Panc1 (cell line): ENCODE measurements at regions not wholly inside any gene's neighbourhood (a gene's known extent, or its start where the extent isn't known, plus 50 kb on each side); places are given as distances from the start of the nearest gene placed in this dataset.

Experiments
- ATAC-seq: fragments of 200-7000 bp; cut with Tn5 transposase; 2 replicates; pipeline ENCODE4 v1.9.1; 2020; ENCODE audit warnings: mild to moderate bottlenecking, moderate library complexity
- BruUV-seq: library from RNA; stranded (reverse); fragments of 400-500 nt; replicated peaks from 2 replicates; lab custom pipeline; 2021; lab: Mats Ljungman, UMichigan
- CTCF ChIA-PET: fragments of 300-600 bp; sonication (Branson Sonifier 250); formaldehyde crosslinking; loops from one replicate; lab custom pipeline; 2022; ENCODE audit warnings: antibody characterized with exemption; lab: Charles Lee
- POLR2A ChIA-PET: fragments of 300-600 bp; sonication (Branson Sonifier 250); formaldehyde crosslinking; loops from one replicate; lab custom pipeline; 2022; ENCODE audit warnings: antibody characterized with exemption; lab: Charles Lee
- DNase-seq: peaks from one replicate; pipeline ENCODE4 v3.0.0-alpha.2; 2010; ENCODE audit warnings: low read depth, low spot score
- H3K27ac ChIP-seq: 2 replicates; pipeline ENCODE4 v1.5.1; 2011; ENCODE audit warnings: mild to moderate bottlenecking, low read length, inconsistent platforms
- H3K27me3 ChIP-seq: fragments of 200-500 bp; sonication (Bioruptor generic); 2 replicates; pipeline ENCODE4 v1.6.0; 2014; ENCODE audit warnings: low read length, inconsistent platforms; ENCODE audit not compliant: control insufficient read depth, insufficient read depth
- H3K36me3 ChIP-seq: fragments of 200-500 bp; sonication (Bioruptor generic); 2 replicates; pipeline ENCODE4 v1.5.1; 2014; ENCODE audit warnings: inconsistent platforms, mild to moderate bottlenecking, low read length, moderate library complexity; ENCODE audit not compliant: control insufficient read depth, insufficient read depth
- H3K4me1 ChIP-seq: 2 replicates; pipeline ENCODE4 v1.5.1; 2011; ENCODE audit warnings: inconsistent platforms, mild to moderate bottlenecking, low read length, moderate library complexity; ENCODE audit not compliant: control insufficient read depth, insufficient read depth
- H3K4me3 ChIP-seq, 2 experiments: 2 replicates each; pipeline ENCODE4 v1.5.1; 2011 to 2012; ENCODE audit warnings: low read depth in 2 of 2, low read length in 2 of 2, mild to moderate bottlenecking in 2 of 2, inconsistent platforms in 1 of 2, moderate library complexity in 1 of 2
- H3K9me3 ChIP-seq: fragments of 200-500 bp; sonication (Bioruptor generic); 2 replicates; pipeline ENCODE4 v1.5.1; 2014; ENCODE audit warnings: low read depth, mild to moderate bottlenecking, inconsistent platforms, low read length, moderate library complexity; ENCODE audit not compliant: control insufficient read depth, insufficient read depth
- POLR2AphosphoS5 ChIP-seq: IDR thresholded peaks from 2 replicates; pipeline ENCODE4 v1.6.1; 2012; ENCODE audit warnings: mild to moderate bottlenecking, low read depth, low read length, moderate library complexity
- REST ChIP-seq, 2 experiments: IDR thresholded peaks; 2 replicates each; pipeline ENCODE4 v1.6.1; 2011 to 2012; ENCODE audit warnings: low read depth in 2 of 2, control low read depth in 1 of 2, low read length in 1 of 2, mild to moderate bottlenecking in 1 of 2, moderate library complexity in 1 of 2; ENCODE audit not compliant: insufficient read depth in 1 of 2
- SIN3A ChIP-seq: IDR thresholded peaks from 2 replicates; pipeline ENCODE4 v1.6.1; 2012; ENCODE audit warnings: low read depth, mild to moderate bottlenecking, low read length, moderate library complexity, borderline replicate concordance; ENCODE audit not compliant: insufficient read depth
- TCF7L2 ChIP-seq: IDR thresholded peaks from 2 replicates; pipeline ENCODE4 v1.6.1; 2011; ENCODE audit warnings: mild to moderate bottlenecking, low read depth, low read length, inconsistent platforms
- in situ Hi-C: cut with HindIII; loops from 2 replicates; pipeline ENCODE4 v1.10.0; 2016; ENCODE audit warnings: low sequenced_read_pairs, low pct_unique_long_range_greater_than_20kb
- intact Hi-C: fragments of 100-400 bp; cut with micrococcal nuclease; formaldehyde crosslinking; loops from one replicate; pipeline ENCODE4 v1.10.0; 2022; ENCODE audit not compliant: unreplicated experiment
- TF ChIP-seq, protein P1 (sequence below): fragments of 450-650 bp; IDR thresholded peaks from 2 replicates; pipeline ENCODE4 v1.5.1; 2017; ENCODE audit warnings: mild to moderate bottlenecking

DNA sequence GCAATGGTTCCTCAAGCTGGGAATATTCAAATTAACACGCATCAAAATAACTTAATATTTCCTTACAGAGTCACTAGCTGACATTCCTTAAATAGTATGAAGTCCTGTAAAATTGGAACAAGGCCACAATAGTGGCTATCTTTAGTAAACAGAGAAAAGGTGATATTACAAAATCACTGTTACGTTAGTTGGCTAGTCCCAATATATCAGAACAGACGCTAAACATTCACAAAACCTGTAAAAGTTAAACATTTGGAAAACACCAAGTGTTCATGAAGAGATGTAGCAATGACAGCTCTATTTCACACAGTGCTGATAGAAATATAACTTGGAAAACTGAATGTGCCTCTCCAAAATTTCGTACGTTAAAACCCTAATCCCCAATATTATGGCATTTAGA lies 61.0 kb upstream of the FAM47C start:
- no peak for TF ChIP-seq SIN3A
- no peak for TF ChIP-seq POLR2AphosphoS5
- TF ChIP-seq REST (IDR thresholded peaks at IDR 0.05; ENCODE audit: insufficient read depth in 1 of 2, low read depth in 2 of 2, low read length in 1 of 2): no peak
- TF ChIP-seq TCF7L2: no peak
- TF ChIP-seq, protein P1, sequence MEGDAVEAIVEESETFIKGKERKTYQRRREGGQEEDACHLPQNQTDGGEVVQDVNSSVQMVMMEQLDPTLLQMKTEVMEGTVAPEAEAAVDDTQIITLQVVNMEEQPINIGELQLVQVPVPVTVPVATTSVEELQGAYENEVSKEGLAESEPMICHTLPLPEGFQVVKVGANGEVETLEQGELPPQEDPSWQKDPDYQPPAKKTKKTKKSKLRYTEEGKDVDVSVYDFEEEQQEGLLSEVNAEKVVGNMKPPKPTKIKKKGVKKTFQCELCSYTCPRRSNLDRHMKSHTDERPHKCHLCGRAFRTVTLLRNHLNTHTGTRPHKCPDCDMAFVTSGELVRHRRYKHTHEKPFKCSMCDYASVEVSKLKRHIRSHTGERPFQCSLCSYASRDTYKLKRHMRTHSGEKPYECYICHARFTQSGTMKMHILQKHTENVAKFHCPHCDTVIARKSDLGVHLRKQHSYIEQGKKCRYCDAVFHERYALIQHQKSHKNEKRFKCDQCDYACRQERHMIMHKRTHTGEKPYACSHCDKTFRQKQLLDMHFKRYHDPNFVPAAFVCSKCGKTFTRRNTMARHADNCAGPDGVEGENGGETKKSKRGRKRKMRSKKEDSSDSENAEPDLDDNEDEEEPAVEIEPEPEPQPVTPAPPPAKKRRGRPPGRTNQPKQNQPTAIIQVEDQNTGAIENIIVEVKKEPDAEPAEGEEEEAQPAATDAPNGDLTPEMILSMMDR: no peak
- no peak for ATAC-seq
- Histone ChIP-seq H3K27me3 (no peaks in the 10 kb centered on the region), H3K4me3 (no peak overlapping the region), H3K36me3 (no peaks in the 10 kb centered on the region), H3K9me3 (no peaks in the 10 kb centered on the region), H3K27ac (no peak overlapping the region), H3K4me1 (no peaks in the 10 kb centered on the region)
- CTCF ChIA-PET: no interaction called here
- BruUV-seq: no TSS peak
- no peak for DNase-seq
- intact Hi-C loops: no loop called here
- POLR2A ChIA-PET: no interaction called here
- in situ Hi-C loops: no loop called here

- no TSS peak for BruUV-seq
- no peak overlapping the region for H3K27ac ChIP-seq
- CTCF ChIA-PET: no interaction called here
- no peaks in the 10 kb centered on the region for H3K9me3 ChIP-seq
- H3K36me3 ChIP-seq: no peaks in the 10 kb centered on the region
- POLR2A ChIA-PET: no interaction called here
- no peak overlapping the region for H3K4me3 ChIP-seq
- intact Hi-C loops: no loop called here
- H3K27me3 ChIP-seq: no peaks in the 10 kb centered on the region
- H3K4me1 ChIP-seq: no peaks in the 10 kb centered on the region
- in situ Hi-C loops: no loop called here
- ATAC-seq (no peak), DNase-seq (no peak)
- no peak for TF ChIP-seq POLR2AphosphoS5
- TF ChIP-seq SIN3A: no peak
- no peak for TF ChIP-seq TCF7L2
- TF ChIP-seq, protein P1: no peak
- no peak for TF ChIP-seq REST (IDR thresholded peaks at IDR 0.05; ENCODE audit: insufficient read depth in 1 of 2, low read depth in 2 of 2, low read length in 1 of 2)
These were observed 57.5 kb upstream of the FAM47C start for GRCh38 chrX:36950495-36951253.
